IMR-90 (cell line): ENCODE measurements at regions not wholly inside any gene's neighbourhood (a gene's known extent, or its start where the extent isn't known, plus 50 kb on each side); places are given as distances from the start of the nearest gene placed in this dataset.

Experiments
- ATAC-seq: fragments of 200-7000 bp; cut with Tn5 transposase; 2 replicates; pipeline ENCODE4 v1.9.1; 2020; ENCODE audit warnings: low read depth, mild to moderate bottlenecking, moderate library complexity
- BruUV-seq: library from RNA; stranded (reverse); fragments of 400-500 nt; replicated peaks from 2 replicates; lab custom pipeline; 2021; lab: Mats Ljungman, UMichigan
- CTCF ChIA-PET: fragments of 300-600 bp; formaldehyde crosslinking; extraction: SDS; loops from one replicate; lab custom pipeline; 2021; ENCODE audit warnings: antibody characterized with exemption; lab: Yijun Ruan, JAX
- POLR2A ChIA-PET: fragments of 300-600 bp; sonication (Branson Sonifier 250); formaldehyde crosslinking; loops from one replicate; lab custom pipeline; 2022; ENCODE audit warnings: antibody characterized with exemption; ENCODE audit not compliant: unreplicated experiment; lab: Charles Lee
- DNase-seq: peaks from one replicate; pipeline ENCODE4 v3.0.0; 2013
- H2AFZ ChIP-seq: replicated peaks from 2 replicates; pipeline ENCODE3; 2013; ENCODE audit warnings: low read length, mild to moderate bottlenecking; ENCODE audit not compliant: poor library complexity
- H2AK5ac ChIP-seq: 2 replicates; pipeline ENCODE4 v1.6.1; 2013; ENCODE audit warnings: low read depth, low read length, inconsistent platforms
- H2AK9ac ChIP-seq: replicated peaks from 2 replicates; pipeline ENCODE3; 2013; ENCODE audit warnings: mild to moderate bottlenecking, low read depth, low read length, moderate library complexity; ENCODE audit not compliant: poor library complexity
- H2BK120ac ChIP-seq: 2 replicates; pipeline ENCODE4 v1.6.1; 2013; ENCODE audit warnings: low read depth, low read length, inconsistent platforms
- H2BK15ac ChIP-seq: 3 replicates; pipeline ENCODE4 v1.6.1; 2013; ENCODE audit warnings: low read depth, low read length, inconsistent platforms
- H2BK20ac ChIP-seq: 2 replicates; pipeline ENCODE4 v1.6.1; 2013; ENCODE audit warnings: low read depth, mild to moderate bottlenecking, inconsistent platforms, low read length, moderate library complexity
- H2BK5ac ChIP-seq: 2 replicates; pipeline ENCODE4 v1.6.1; 2013; ENCODE audit warnings: mild to moderate bottlenecking, low read depth, low read length, inconsistent platforms; ENCODE audit not compliant: poor library complexity, severe bottlenecking
- H3K14ac ChIP-seq: replicated peaks from 2 replicates; pipeline ENCODE4 v1.6.1; 2013; ENCODE audit warnings: low read depth, low read length, inconsistent platforms
- H3K18ac ChIP-seq: 2 replicates; pipeline ENCODE4 v1.6.1; 2013; ENCODE audit warnings: low read depth, low read length, control low read depth
- H3K23ac ChIP-seq: 2 replicates; pipeline ENCODE4 v1.6.1; 2013; ENCODE audit warnings: low read depth, low read length, inconsistent platforms
- H3K27ac ChIP-seq: 2 replicates; pipeline ENCODE4 v1.5.1; 2013; ENCODE audit warnings: mild to moderate bottlenecking, control low read depth, low read length; ENCODE audit not compliant: insufficient read depth
- H3K27me3 ChIP-seq: 2 replicates; pipeline ENCODE4 v1.6.1; 2013; ENCODE audit warnings: low read length; ENCODE audit not compliant: control insufficient read depth, insufficient read depth
- H3K36me3 ChIP-seq: 2 replicates; pipeline ENCODE4 v1.6.1; 2013; ENCODE audit warnings: low read length, mixed read lengths; ENCODE audit not compliant: control insufficient read depth, insufficient read depth
- H3K4ac ChIP-seq: 2 replicates; pipeline ENCODE4 v1.6.1; 2013; ENCODE audit warnings: low read depth, low read length, inconsistent platforms
- H3K4me1 ChIP-seq: 2 replicates; pipeline ENCODE4 v1.6.1; 2013; ENCODE audit warnings: low read length, mixed read lengths; ENCODE audit not compliant: control insufficient read depth, insufficient read depth
- H3K4me2 ChIP-seq: 2 replicates; pipeline ENCODE4 v1.6.1; 2013; ENCODE audit warnings: low read depth, mild to moderate bottlenecking, control low read depth, low read length, moderate library complexity
- H3K4me3 ChIP-seq: 2 replicates; pipeline ENCODE4 v1.5.1; 2013; ENCODE audit warnings: low read depth, mild to moderate bottlenecking, control low read depth, low read length, moderate library complexity; ENCODE audit not compliant: insufficient read depth
- H3K56ac ChIP-seq: 2 replicates; pipeline ENCODE4 v1.6.1; 2013; ENCODE audit warnings: low read length, inconsistent platforms; ENCODE audit not compliant: insufficient read depth; ENCODE audit errors: extremely low read depth
- H3K79me1 ChIP-seq, 2 experiments: 2 replicates each; pipeline ENCODE4 v1.6.1; 2013; ENCODE audit warnings: low read length in 2 of 2, inconsistent platforms in 1 of 2, low read depth in 1 of 2
- H3K9ac ChIP-seq: 2 replicates; pipeline ENCODE4 v1.6.1; 2013; ENCODE audit warnings: low read depth, low read length, control low read depth
- H3K9me1 ChIP-seq: 2 replicates; pipeline ENCODE4 v1.6.1; 2013; ENCODE audit warnings: low read length, inconsistent platforms; ENCODE audit not compliant: insufficient read depth
- H3K9me3 ChIP-seq: 2 replicates; pipeline ENCODE4 v1.6.1; 2013; ENCODE audit warnings: low read length; ENCODE audit not compliant: control insufficient read depth, insufficient read depth
- H4K20me1 ChIP-seq: 2 replicates; pipeline ENCODE4 v1.6.1; 2013; ENCODE audit warnings: low read length, inconsistent platforms; ENCODE audit not compliant: insufficient read depth
- H4K5ac ChIP-seq: 2 replicates; pipeline ENCODE4 v1.6.1; 2013; ENCODE audit warnings: mild to moderate bottlenecking, low read depth, low read length, control low read depth
- H4K8ac ChIP-seq, 2 experiments: 2 replicates each; pipeline ENCODE4 v1.6.1; 2013; ENCODE audit warnings: low read depth in 2 of 2, low read length in 2 of 2, control low read depth in 1 of 2, inconsistent platforms in 1 of 2
- H4K91ac ChIP-seq: 2 replicates; pipeline ENCODE4 v1.6.1; 2013; ENCODE audit warnings: low read depth, low read length, inconsistent platforms; ENCODE audit not compliant: insufficient read depth
- CTCF ChIP-seq: conservative IDR thresholded peaks from 2 replicates; pipeline ENCODE4 v1.5.1; 2012; ENCODE audit warnings: mild to moderate bottlenecking, low read depth, low read length, improper control_type of control experiment
- ELK1 ChIP-seq: fragments of 150-350 bp; IDR thresholded peaks from 2 replicates; pipeline ENCODE4 v1.6.1; 2016; ENCODE audit warnings: low read depth, mild to moderate bottlenecking, low read length, moderate library complexity, borderline replicate concordance
- MAFK ChIP-seq: IDR thresholded peaks from 2 replicates; pipeline ENCODE4 v1.6.1; 2012; ENCODE audit warnings: low read depth, low read length, improper control_type of control experiment
- MXI1 ChIP-seq: IDR thresholded peaks from 2 replicates; pipeline ENCODE4 v1.6.1; 2012; ENCODE audit warnings: low read depth, mild to moderate bottlenecking, low read length, moderate library complexity, borderline replicate concordance
- POLR2A ChIP-seq: IDR thresholded peaks from 2 replicates; pipeline ENCODE4 v1.6.1; 2012; ENCODE audit warnings: mild to moderate bottlenecking, low read depth, low read length
- RAD21 ChIP-seq: IDR thresholded peaks from 2 replicates; pipeline ENCODE4 v1.6.1; 2012; ENCODE audit warnings: low read length, improper control_type of control experiment
- RFX5 ChIP-seq: IDR thresholded peaks from 2 replicates; pipeline ENCODE4 v1.8.0; 2012; ENCODE audit warnings: low read depth, mild to moderate bottlenecking, low read length, moderate library complexity
- USF2 ChIP-seq: fragments of 150-350 bp; IDR thresholded peaks from 2 replicates; pipeline ENCODE4 v1.6.1; 2017; ENCODE audit warnings: mild to moderate bottlenecking, antibody characterized with exemption, low read length, low read depth
- WGBS, 2 experiments: methylation state at CpG; one replicate each; pipeline versions ENCODE4 v1.1.5 to v1.1.7; 2013; ENCODE audit warnings: missing lambda C conversion rate in 2 of 2; ENCODE audit not compliant: insufficient read length in 1 of 2; ENCODE audit errors: extremely low coverage in 2 of 2; 5-methylcytosine and 5-hydroxymethylcytosine counted together
- dilution Hi-C: fragments of 300-500 bp; cut with HindIII; formaldehyde crosslinking; loops from one replicate; pipeline ENCODE4 v1.14.3; 2018; ENCODE audit warnings: low sequenced_read_pairs; ENCODE audit not compliant: unreplicated experiment
- in situ Hi-C: fragments of 300-500 bp; cut with MboI; formaldehyde crosslinking; loops from 3 replicates; pipeline ENCODE4 v1.14.3; 2019; ENCODE audit warnings: low sequenced_read_pairs, inconsistent platforms, mixed read lengths
- intact Hi-C: fragments of 100-400 bp; cut with micrococcal nuclease; formaldehyde crosslinking; loops from 2 replicates; pipeline ENCODE4 v1.10.0; 2022

GRCh38 chr1:60584371-60584770 lies 498.0 kb upstream of the NFIA start:
- Histone ChIP-seq H3K27me3 (no peaks in the 10 kb centered on the region), H3K9ac (no peak overlapping the region), H4K91ac (no peak overlapping the region), H2AK9ac (no peak overlapping the region), H2BK20ac (no peak overlapping the region), H4K5ac (no peak overlapping the region), H3K9me3 (peaks cover 1% of the 10 kb centered on the region; the same call in 1 of the 2 replicates), H3K23ac (no peak overlapping the region), H4K8ac (no peak overlapping the region), H2AK5ac (no peak overlapping the region), H3K79me1 (no peaks in the 10 kb centered on the region), H3K4ac (no peak overlapping the region), H3K27ac (no peak overlapping the region), H3K4me1 (no peaks in the 10 kb centered on the region), H3K18ac (no peak overlapping the region), H3K56ac (no peak overlapping the region), H2BK5ac (no peak overlapping the region), H4K20me1 (no peaks in the 10 kb centered on the region), H2BK15ac (no peak overlapping the region), H3K36me3 (no peaks in the 10 kb centered on the region), H3K4me3 (no peak overlapping the region), H3K14ac (no peak overlapping the region), H2BK120ac (no peak overlapping the region), H2AFZ (no peak overlapping the region), H3K4me2 (no peak overlapping the region), H3K9me1 (no peaks in the 10 kb centered on the region)
- ATAC-seq (no peak), DNase-seq (no peak)
- WGBS, 2 experiments: no CpG with 5 or more reads among the region's 2 CpGs
- intact Hi-C loops: no loop called here
- in situ Hi-C loops: no loop called here
- CTCF ChIA-PET: no interaction called here
- no peak for TF ChIP-seq MAFK
- TF ChIP-seq MXI1: no peak
- TF ChIP-seq RFX5: no peak
- TF ChIP-seq USF2: no peak
- TF ChIP-seq RAD21: no peak
- TF ChIP-seq CTCF: no peak
- TF ChIP-seq ELK1: no peak
- TF ChIP-seq POLR2A: no peak
- POLR2A ChIA-PET: no interaction called here
- dilution Hi-C loops: no loop called here
- no TSS peak for BruUV-seq
